AG08396 (cell line): ENCODE measurements at regions not wholly inside any gene's neighbourhood (a gene's known extent, or its start where the extent isn't known, plus 50 kb on each side); places are given as distances from the start of the nearest gene placed in this dataset.
A peak's percentile ranks its signal among the peaks of the same experiment; 100 is the strongest.

Source experiments
- DNase-seq: peaks from one replicate; pipeline ENCODE4 v3.0.0; 2012; ENCODE audit warnings: low spot score, mixed read lengths

GRCh38 chr11:131052367-131052766 lies 136.1 kb upstream of the SNX19 start:
- DNase-seq: no peak

- no peak for DNase-seq
Observed at GRCh38 chr11:131056036-131056435, 139.8 kb upstream of the SNX19 start.

GRCh38 chr11:131063638-131064037 lies 147.4 kb upstream of the SNX19 start:
- DNase-seq: no peak

GRCh38 chr11:131064373-131064991 lies 148.2 kb upstream of the SNX19 start:
- peak; percentile 84 for DNase-seq

- DNase-seq: no peak
Observed at GRCh38 chr11:131065435-131066413, 149.4 kb upstream of the SNX19 start.

GRCh38 chr11:131066551-131066950 lies 150.3 kb upstream of the SNX19 start:
- no peak for DNase-seq

GRCh38 chr11:131070365-131070764 lies 154.1 kb upstream of the SNX19 start:
- no peak for DNase-seq

GRCh38 chr11:131073167-131073566 lies 156.9 kb upstream of the SNX19 start:
- DNase-seq: no peak

GRCh38 chr11:131074573-131074972 lies 158.3 kb upstream of the SNX19 start:
- no peak for DNase-seq

GRCh38 chr11:131077340-131077739 lies 161.1 kb upstream of the SNX19 start:
- DNase-seq: no peak

GRCh38 chr11:131079036-131079435 lies 162.8 kb upstream of the SNX19 start:
- DNase-seq: peak; percentile 29

GRCh38 chr11:131089727-131090245 lies 173.5 kb upstream of the SNX19 start:
- DNase-seq: no peak

GRCh38 chr11:131092469-131092868 lies 176.2 kb upstream of the SNX19 start:
- no peak for DNase-seq

GRCh38 chr11:131094827-131095226 lies 178.5 kb upstream of the SNX19 start:
- no peak for DNase-seq

GRCh38 chr11:131095511-131096185 lies 179.4 kb upstream of the SNX19 start:
- no peak for DNase-seq

- peak; percentile 58 for DNase-seq
Observed at GRCh38 chr11:131099013-131099412, 182.7 kb upstream of the SNX19 start.

GRCh38 chr11:131099746-131100145 lies 183.5 kb upstream of the SNX19 start:
- no peak for DNase-seq

- DNase-seq: peak; percentile 25
Observed at GRCh38 chr11:131108760-131109159, 192.5 kb upstream of the SNX19 start.

- DNase-seq: peak; percentile 62
Observed at GRCh38 chr11:131109257-131109656, 193.0 kb upstream of the SNX19 start.

- DNase-seq: no peak
Observed at GRCh38 chr11:131109790-131110189, 193.5 kb upstream of the SNX19 start.

- DNase-seq: no peak
Observed at GRCh38 chr11:131111775-131112174, 195.5 kb upstream of the SNX19 start.

GRCh38 chr11:131118247-131118646 lies 202.0 kb upstream of the SNX19 start:
- DNase-seq: no peak
